K562 (cell line): ENCODE measurements at regions not wholly inside any gene's neighbourhood (a gene's known extent, or its start where the extent isn't known, plus 50 kb on each side); places are given as distances from the start of the nearest gene placed in this dataset.

Source experiments
- ATAC-seq: fragments of 200-7000 bp; cut with Tn5 transposase; 3 replicates; pipeline ENCODE4 v1.9.1; 2020; ENCODE audit warnings: moderate library complexity
- BruUV-seq: library from RNA; stranded (reverse); fragments of 400-500 nt; replicated peaks from 2 replicates; lab custom pipeline; 2021; lab: Mats Ljungman, UMichigan
- CTCF ChIA-PET: fragments of 300-600 bp; formaldehyde crosslinking; extraction: SDS; loops from one replicate; lab custom pipeline; 2021; ENCODE audit warnings: low intra/inter-chr PET ratio; lab: Yijun Ruan, JAX
- POLR2A ChIA-PET: fragments of 300-600, 350-650 bp; sonication (Branson Sonifier 250); formaldehyde crosslinking; extraction: SDS; loops from one replicate; lab custom pipeline; 2021; ENCODE audit warnings: antibody characterized with exemption, inconsistent platforms; lab: Yijun Ruan, JAX
- DNase-seq, 4 experiments: peaks; one replicate each; pipeline versions ENCODE4 v3.0.0 to v3.0.0-alpha.2; 2011 to 2018; ENCODE audit warnings: low spot score in 3 of 4, mixed read lengths in 3 of 4; ENCODE audit errors: extremely low read depth in 1 of 4
- FAIRE-seq: peaks from 2 replicates; lab custom pipeline; 2011; peaks lifted over from hg19 to GRCh38; lab: Jason Lieb, UNC
- H2AFZ ChIP-seq: 2 replicates; pipeline ENCODE4 v1.6.0; 2011; ENCODE audit warnings: low read depth, low read length, control low read depth, inconsistent platforms
- H3K27ac ChIP-seq: fragments of 200-600 bp; 3 replicates; pipeline ENCODE4 v1.8.0; 2011; ENCODE audit warnings: low read depth, mild to moderate bottlenecking, control low read depth, inconsistent platforms, low read length, moderate library complexity, mixed read lengths; ENCODE audit errors: extremely low read depth
- H3K27me3 ChIP-seq, 2 experiments: fragments of 300-600 bp in 1 of 2; 2 replicates in 1 of 2; 3 replicates in 1 of 2; pipeline versions ENCODE4 v1.6.0 to v1.8.0; 2011; ENCODE audit warnings: inconsistent platforms in 2 of 2, low read length in 2 of 2, mild to moderate bottlenecking in 1 of 2, mixed read lengths in 1 of 2, moderate library complexity in 1 of 2; ENCODE audit not compliant: control insufficient read depth in 2 of 2, insufficient read depth in 2 of 2
- H3K36me3 ChIP-seq: fragments of 300-600 bp; 3 replicates; pipeline ENCODE4 v1.8.0; 2011; ENCODE audit warnings: mild to moderate bottlenecking, low read length, inconsistent platforms; ENCODE audit not compliant: control insufficient read depth, insufficient read depth
- H3K4me1 ChIP-seq, 2 experiments: fragments of 200-600 bp in 1 of 2; replicated peaks in 1 of 2; 2 replicates in 1 of 2; 3 replicates in 1 of 2; pipeline versions ENCODE4 v1.5.1 to v1.8.0; 2011; ENCODE audit warnings: inconsistent platforms in 2 of 2, low read length in 2 of 2, mild to moderate bottlenecking in 1 of 2, mixed read lengths in 1 of 2, moderate library complexity in 1 of 2; ENCODE audit not compliant: control insufficient read depth in 2 of 2, insufficient read depth in 2 of 2
- H3K4me2 ChIP-seq: 2 replicates; pipeline ENCODE4 v1.6.1; 2011; ENCODE audit warnings: low read length, control low read depth, inconsistent platforms, mixed read lengths; ENCODE audit not compliant: insufficient read depth
- H3K4me3 ChIP-seq: fragments of 200-600 bp; sonication (generic), shearing (Covaris generic); 2 replicates; pipeline ENCODE4 v1.5.1; 2016; ENCODE audit warnings: control low read depth, inconsistent platforms
- H3K79me2 ChIP-seq: fragments of 200-600 bp; 3 replicates; pipeline ENCODE4 v1.8.0; 2011; ENCODE audit warnings: low read length, inconsistent platforms; ENCODE audit not compliant: control insufficient read depth, insufficient read depth
- H3K9ac ChIP-seq, 2 experiments: 2 replicates each; pipeline versions ENCODE4 v1.6.0 to v1.6.1; 2011; ENCODE audit warnings: low read depth in 2 of 2, low read length in 2 of 2, control low read depth in 1 of 2, inconsistent platforms in 1 of 2, mild to moderate bottlenecking in 1 of 2, mixed read lengths in 1 of 2; ENCODE audit not compliant: insufficient read depth in 1 of 2
- H3K9me1 ChIP-seq: one replicate; pipeline ENCODE4 v1.6.0; 2011; ENCODE audit warnings: inconsistent platforms, mild to moderate bottlenecking, low read length, moderate library complexity; ENCODE audit not compliant: control insufficient read depth, insufficient read depth
- H3K9me3 ChIP-seq: replicated peaks from 2 replicates; pipeline ENCODE4 v1.5.1; 2011; ENCODE audit warnings: low read depth, low read length, inconsistent platforms; ENCODE audit not compliant: control insufficient read depth, insufficient read depth
- H4K20me1 ChIP-seq: replicated peaks from 2 replicates; pipeline ENCODE4 v1.6.1; 2011; ENCODE audit warnings: low read length, inconsistent platforms, mixed read lengths; ENCODE audit not compliant: control insufficient read depth, insufficient read depth
- CEBPZ ChIP-seq: fragments of 150-350 bp; IDR thresholded peaks from 2 replicates; pipeline ENCODE4 v1.6.1; 2014; ENCODE audit warnings: low read depth, mild to moderate bottlenecking, low read length, borderline replicate concordance
- CGGBP1 ChIP-seq: fragments of 250-450 bp; sonication (Bioruptor Pico); IDR thresholded peaks from 2 replicates; pipeline ENCODE4 v1.9.0; 2021; ENCODE audit warnings: mild to moderate bottlenecking
- CHD1 ChIP-seq: fragments of 200-600 bp; sonication (generic); IDR thresholded peaks from one replicate; pipeline ENCODE4 v1.6.1; 2012; ENCODE audit warnings: mild to moderate bottlenecking, moderate library complexity, low read length, inconsistent platforms
- DLX4 ChIP-seq: fragments of 250-450 bp; sonication (Bioruptor Pico); IDR thresholded peaks from 2 replicates; pipeline ENCODE4 v1.6.1; 2021; ENCODE audit warnings: mild to moderate bottlenecking
- EGR1 ChIP-seq: fragments of 450-650 bp; conservative IDR thresholded peaks from 2 replicates; pipeline ENCODE4 v1.6.1; 2017; ENCODE audit warnings: mild to moderate bottlenecking
- EZH2 ChIP-seq: IDR thresholded peaks from 2 replicates; pipeline ENCODE4 v1.6.1; 2012; ENCODE audit warnings: low read depth, mild to moderate bottlenecking, inconsistent platforms, low read length, borderline replicate concordance
- ILF3 ChIP-seq: fragments of 450-650 bp; IDR thresholded peaks from 2 replicates; pipeline ENCODE4 v1.6.1; 2018; ENCODE audit warnings: antibody characterized with exemption, mild to moderate bottlenecking, moderate library complexity, borderline replicate concordance
- LEF1 ChIP-seq: fragments of 450-650 bp; IDR thresholded peaks from 2 replicates; pipeline ENCODE4 v1.6.1; 2016; ENCODE audit warnings: mild to moderate bottlenecking
- MCM7 ChIP-seq, 2 experiments: fragments of 450-650 bp; IDR thresholded peaks; 2 replicates each; pipeline ENCODE4 v1.6.1; 2016 to 2018
- MEF2A ChIP-seq: IDR thresholded peaks from 2 replicates; pipeline ENCODE4 v1.6.1; 2011; ENCODE audit warnings: low read depth, mild to moderate bottlenecking, low read length, moderate library complexity; ENCODE audit not compliant: control insufficient read depth
- PPARD ChIP-seq: fragments of 250-450 bp; sonication (Bioruptor Pico); IDR thresholded peaks from 2 replicates; pipeline ENCODE4 v1.8.0; 2022; ENCODE audit warnings: inconsistent platforms, mild to moderate bottlenecking, moderate library complexity
- SIN3A ChIP-seq, 2 experiments: fragments of 150-350 bp in 1 of 2; IDR thresholded peaks; 2 replicates each; pipeline ENCODE4 v1.6.1; 2011 to 2016; ENCODE audit warnings: borderline replicate concordance in 2 of 2, low read depth in 2 of 2, low read length in 2 of 2, mild to moderate bottlenecking in 2 of 2, moderate library complexity in 2 of 2; ENCODE audit not compliant: control insufficient read depth in 1 of 2
- SMARCE1 ChIP-seq: fragments of 450-650 bp; IDR thresholded peaks from 2 replicates; pipeline ENCODE4 v1.7.1; 2016; ENCODE audit warnings: mild to moderate bottlenecking
- STAG1 ChIP-seq: sonication (generic); formaldehyde crosslinking; IDR thresholded peaks from 2 replicates; pipeline ENCODE4 v1.5.0; 2020; ENCODE audit warnings: missing genetic modification reagents, borderline replicate concordance
- TAF15 ChIP-seq: fragments of 200-400 bp; formaldehyde crosslinking; IDR thresholded peaks from 2 replicates; pipeline ENCODE4 v1.6.1; 2017; ENCODE audit warnings: mild to moderate bottlenecking, low read depth, low read length, moderate library complexity
- ZBTB17 ChIP-seq: fragments of 450-650 bp; formaldehyde crosslinking; IDR thresholded peaks from 2 replicates; pipeline ENCODE4 v1.4.0; 2020; ENCODE audit warnings: mild to moderate bottlenecking
- WGBS: fragments of 100-300 bp; shearing (Covaris generic); methylation state at CpG from one replicate; pipeline ENCODE4 v1.1.6; 2016; ENCODE audit warnings: low coverage, mixed read lengths; ENCODE audit not compliant: insufficient coverage; ENCODE audit errors: missing lambda C conversion rate; 5-methylcytosine and 5-hydroxymethylcytosine counted together
- in situ Hi-C: fragments of 300-500 bp; cut with MboI; formaldehyde crosslinking; loops from 4 replicates; pipeline ENCODE4 v1.15.0; 2018; ENCODE audit warnings: inconsistent platforms, mixed read lengths
- intact Hi-C: fragments of 100-400 bp; cut with micrococcal nuclease; formaldehyde crosslinking; loops from 2 replicates; pipeline ENCODE4 v1.14.2; 2022

GRCh38 chr20:41903586-41903985, 285.4 kb upstream of the CHD6 start:
- no peaks in the 10 kb centered on the region for H3K9me3 ChIP-seq
- H3K9me1 ChIP-seq: no peaks in the 10 kb centered on the region
- no peaks in the 10 kb centered on the region for H4K20me1 ChIP-seq
- no peaks in the 10 kb centered on the region for H3K36me3 ChIP-seq
- no peak overlapping the region for H3K4me2 ChIP-seq
- 0% methylated on average over 4 of the region's 4 CpGs for WGBS
- no peak overlapping the region for H3K9ac ChIP-seq
- no TSS peak for BruUV-seq
- H3K27me3 ChIP-seq: no peaks in the 10 kb centered on the region; a peak in 2 of 5 replicates
- no peaks in the 10 kb centered on the region for H3K79me2 ChIP-seq
- no peak overlapping the region for H3K4me3 ChIP-seq
- H3K4me1 ChIP-seq: no peaks in the 10 kb centered on the region
- no peak for FAIRE-seq
- ChIA-PET CTCF (no interaction called here), POLR2A (interaction anchor here (1.6 kb wide), 1 partner anchor 16 kb away, joined by 3 read pairs; no protein-coding TSS in a partner anchor)
- DNase-seq: no peak
- no peak overlapping the region for H3K27ac ChIP-seq
- ATAC-seq: no peak
- in situ Hi-C loops: no loop called here
- H2AFZ ChIP-seq: no peak overlapping the region
- intact Hi-C loops: no loop called here
- TF ChIP-seq CGGBP1 (CRISPR knock-in tag): no peak
- TF ChIP-seq EZH2: no peak
- no peak for TF ChIP-seq TAF15
- no peak for TF ChIP-seq SIN3A (IDR thresholded peaks at IDR 0.05; ENCODE audit: borderline replicate concordance in 2 of 2, control insufficient read depth in 1 of 2, low read depth in 2 of 2, low read length in 2 of 2)
- no peak for TF ChIP-seq LEF1
- TF ChIP-seq MCM7 (IDR thresholded peaks at IDR 0.05): no peak
- TF ChIP-seq DLX4: no peak
- no peak for TF ChIP-seq SMARCE1
- no peak for TF ChIP-seq ZBTB17
- no peak for TF ChIP-seq PPARD (CRISPR knock-in tag)
- TF ChIP-seq CHD1: no peak
- TF ChIP-seq STAG1: no peak
- TF ChIP-seq CEBPZ: no peak
- no peak for TF ChIP-seq MEF2A
- no peak for TF ChIP-seq EGR1
- TF ChIP-seq ILF3: no peak
